Endodermal cell (in vitro differentiated cells): ENCODE measurements at regions not wholly inside any gene's neighbourhood (a gene's known extent, or its start where the extent isn't known, plus 50 kb on each side); places are given as distances from the start of the nearest gene placed in this dataset.

Source experiments
- DNase-seq: peaks from one replicate; pipeline ENCODE4 v3.0.0-alpha.2; 2017
- H3K27ac ChIP-seq: 2 replicates; pipeline ENCODE4 v1.5.1; 2013; ENCODE audit warnings: mild to moderate bottlenecking, low read depth, low read length, moderate library complexity
- H3K27me3 ChIP-seq: 2 replicates; pipeline ENCODE4 v1.6.1; 2013; ENCODE audit warnings: mild to moderate bottlenecking, low read length, moderate library complexity; ENCODE audit not compliant: insufficient read depth, control insufficient read depth, poor library complexity, severe bottlenecking
- H3K36me3 ChIP-seq: 2 replicates; pipeline ENCODE4 v1.7.0; 2013; ENCODE audit warnings: mild to moderate bottlenecking, low read length, moderate library complexity; ENCODE audit not compliant: control insufficient read depth, insufficient read depth
- H3K4me1 ChIP-seq: one replicate; pipeline ENCODE4 v1.7.0; 2013; ENCODE audit warnings: low read length; ENCODE audit not compliant: control insufficient read depth, insufficient read depth
- H3K4me3 ChIP-seq: 2 replicates; pipeline ENCODE4 v1.5.1; 2013; ENCODE audit warnings: mild to moderate bottlenecking, low read length, moderate library complexity
- H3K9ac ChIP-seq: 2 replicates; pipeline ENCODE4 v1.6.1; 2013; ENCODE audit warnings: mild to moderate bottlenecking, low read length, moderate library complexity; ENCODE audit not compliant: poor library complexity, severe bottlenecking; ENCODE audit errors: extremely low read depth
- H3K9me3 ChIP-seq: 2 replicates; pipeline ENCODE4 v1.6.1; 2013; ENCODE audit warnings: mild to moderate bottlenecking, low read length, moderate library complexity; ENCODE audit not compliant: control insufficient read depth
- H3K27ac Mint-ChIP-seq: 2 replicates; pipeline ENCODE4 v1.8.0; 2020; ENCODE audit warnings: mixed read lengths
- H3K27me3 Mint-ChIP-seq: 2 replicates; pipeline ENCODE4 v1.8.0; 2021; ENCODE audit warnings: mild to moderate bottlenecking, mixed read lengths; ENCODE audit not compliant: insufficient read depth
- H3K36me3 Mint-ChIP-seq: 2 replicates; pipeline ENCODE4 v1.8.0; 2020; ENCODE audit warnings: low read depth, mixed read lengths
- H3K4me1 Mint-ChIP-seq: 2 replicates; pipeline ENCODE4 v1.8.0; 2020; ENCODE audit warnings: mixed read lengths
- H3K4me3 Mint-ChIP-seq: 2 replicates; pipeline ENCODE4 v1.8.0; 2020; ENCODE audit warnings: mild to moderate bottlenecking, moderate library complexity, mixed read lengths
- H3K9me3 Mint-ChIP-seq: 2 replicates; pipeline ENCODE4 v1.8.0; 2020; ENCODE audit warnings: mild to moderate bottlenecking, mixed read lengths
- WGBS, 2 experiments: methylation state at CpG; one replicate each; pipeline versions ENCODE4 v1.1.5 to v1.1.7; 2013; ENCODE audit warnings: missing lambda C conversion rate in 2 of 2, mixed read lengths in 1 of 2; ENCODE audit not compliant: insufficient coverage in 1 of 2, insufficient read length in 1 of 2; 5-methylcytosine and 5-hydroxymethylcytosine counted together
- TF ChIP-seq, protein P1 (sequence below): fragments of 200-600 bp; sonication (generic); conservative IDR thresholded peaks from 2 replicates; pipeline ENCODE4 v1.5.0; 2021; ENCODE audit warnings: antibody characterized with exemption, mild to moderate bottlenecking

DNA sequence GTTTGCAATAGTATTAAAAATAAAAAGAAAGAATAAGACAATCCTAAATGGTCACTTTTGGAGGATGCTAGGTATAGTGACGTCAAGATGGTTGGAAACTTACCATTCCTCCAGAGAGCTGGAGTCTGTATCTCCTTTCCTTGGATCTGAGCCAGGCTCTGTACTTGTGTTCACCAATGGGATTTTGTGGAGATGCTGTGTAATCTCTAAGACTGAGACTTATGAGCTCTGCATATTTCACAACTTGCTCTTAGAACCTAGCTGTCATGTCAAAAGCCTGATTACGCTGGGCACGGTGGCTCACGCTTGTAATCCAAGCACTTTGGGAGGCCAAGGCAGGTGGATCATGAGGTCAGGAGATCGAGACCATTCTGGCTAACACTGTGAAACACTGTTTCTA is 126.8 kb upstream of the CLSTN2 start:
- H3K27me3 Mint-ChIP-seq: no peaks in the 10 kb centered on the region
- no peak for DNase-seq
- no peak overlapping the region for H3K27ac Mint-ChIP-seq
- no peaks in the 10 kb centered on the region for H3K36me3 Mint-ChIP-seq
- no peak overlapping the region for H3K27ac ChIP-seq
- TF ChIP-seq, protein P1, sequence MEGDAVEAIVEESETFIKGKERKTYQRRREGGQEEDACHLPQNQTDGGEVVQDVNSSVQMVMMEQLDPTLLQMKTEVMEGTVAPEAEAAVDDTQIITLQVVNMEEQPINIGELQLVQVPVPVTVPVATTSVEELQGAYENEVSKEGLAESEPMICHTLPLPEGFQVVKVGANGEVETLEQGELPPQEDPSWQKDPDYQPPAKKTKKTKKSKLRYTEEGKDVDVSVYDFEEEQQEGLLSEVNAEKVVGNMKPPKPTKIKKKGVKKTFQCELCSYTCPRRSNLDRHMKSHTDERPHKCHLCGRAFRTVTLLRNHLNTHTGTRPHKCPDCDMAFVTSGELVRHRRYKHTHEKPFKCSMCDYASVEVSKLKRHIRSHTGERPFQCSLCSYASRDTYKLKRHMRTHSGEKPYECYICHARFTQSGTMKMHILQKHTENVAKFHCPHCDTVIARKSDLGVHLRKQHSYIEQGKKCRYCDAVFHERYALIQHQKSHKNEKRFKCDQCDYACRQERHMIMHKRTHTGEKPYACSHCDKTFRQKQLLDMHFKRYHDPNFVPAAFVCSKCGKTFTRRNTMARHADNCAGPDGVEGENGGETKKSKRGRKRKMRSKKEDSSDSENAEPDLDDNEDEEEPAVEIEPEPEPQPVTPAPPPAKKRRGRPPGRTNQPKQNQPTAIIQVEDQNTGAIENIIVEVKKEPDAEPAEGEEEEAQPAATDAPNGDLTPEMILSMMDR: no peak
- WGBS, 2 experiments: 89 to 92% methylated on average over 3 to 5 of the region's 5 CpGs
- H3K4me3 ChIP-seq: no peak overlapping the region
- H3K4me1 Mint-ChIP-seq: peaks cover 6% of the 10 kb centered on the region
- H3K4me3 Mint-ChIP-seq: no peak overlapping the region
- H3K9me3 Mint-ChIP-seq: peaks cover 3% of the 10 kb centered on the region
- no peaks in the 10 kb centered on the region for H3K27me3 ChIP-seq
- H3K9me3 ChIP-seq: no peaks in the 10 kb centered on the region
- no peak overlapping the region for H3K9ac ChIP-seq
- no peaks in the 10 kb centered on the region for H3K4me1 ChIP-seq
- H3K36me3 ChIP-seq: no peaks in the 10 kb centered on the region

GRCh38 chr3:139803294-139803693 is 125.5 kb upstream of the NMNAT3 start:
- WGBS, 2 experiments: 87 to 100% methylated on average over 3 of the region's 3 CpGs
- TF ChIP-seq, protein P1: no peak
- Histone ChIP-seq H3K27ac (no peak overlapping the region), H3K9me3 (no peaks in the 10 kb centered on the region), H3K4me1 (no peaks in the 10 kb centered on the region), H3K4me3 (no peak overlapping the region), H3K36me3 (no peaks in the 10 kb centered on the region), H3K27me3 (no peaks in the 10 kb centered on the region), H3K9ac (no peak overlapping the region)
- H3K27me3 Mint-ChIP-seq: no peaks in the 10 kb centered on the region
- H3K4me1 Mint-ChIP-seq: no peaks in the 10 kb centered on the region
- no peaks in the 10 kb centered on the region for H3K9me3 Mint-ChIP-seq
- H3K36me3 Mint-ChIP-seq: no peaks in the 10 kb centered on the region
- DNase-seq: no peak
- no peak overlapping the region for H3K4me3 Mint-ChIP-seq
- no peak overlapping the region for H3K27ac Mint-ChIP-seq

DNA sequence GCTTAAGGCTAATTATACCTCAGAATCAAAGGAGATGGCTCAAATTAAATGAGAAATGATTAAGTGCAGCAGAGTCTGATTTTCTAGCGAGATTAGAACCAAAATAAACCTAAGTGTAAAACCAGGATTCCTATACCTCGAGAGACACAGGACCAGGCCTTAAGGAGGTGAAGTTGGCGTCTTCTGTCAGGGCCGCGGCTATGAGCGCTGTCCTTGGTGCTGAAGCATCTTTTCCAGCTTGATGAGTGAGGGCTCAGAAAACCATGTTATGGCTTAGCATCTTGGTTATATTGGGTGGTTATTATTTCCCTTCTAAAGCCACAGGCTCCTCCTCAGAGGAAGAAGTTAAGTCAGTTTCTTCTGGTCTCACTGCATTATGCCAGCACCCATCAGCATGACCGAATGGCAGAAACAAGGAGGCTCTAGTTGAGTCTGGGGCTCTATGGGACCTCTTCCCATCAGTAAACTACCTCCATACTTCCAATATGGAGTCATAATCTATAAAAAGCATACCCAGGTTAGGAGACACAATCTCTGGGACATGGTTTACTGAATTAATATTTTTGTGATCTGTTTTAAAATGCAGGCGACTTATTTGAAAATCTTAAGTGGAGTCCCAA is 120.1 kb upstream of the NMNAT3 start:
- Histone ChIP-seq H3K9ac (no peak overlapping the region), H3K36me3 (no peaks in the 10 kb centered on the region), H3K4me1 (no peaks in the 10 kb centered on the region), H3K27ac (no peak overlapping the region), H3K9me3 (no peaks in the 10 kb centered on the region), H3K27me3 (peaks cover 7% of the 10 kb centered on the region), H3K4me3 (no peak overlapping the region)
- H3K27ac Mint-ChIP-seq: no peak overlapping the region
- H3K4me3 Mint-ChIP-seq: no peak overlapping the region
- H3K27me3 Mint-ChIP-seq: peaks cover 2% of the 10 kb centered on the region
- DNase-seq: peak; percentile 89
- 28 to 48% methylated on average over 2 to 8 of the region's 8 CpGs for WGBS, 2 experiments
- no peaks in the 10 kb centered on the region for H3K36me3 Mint-ChIP-seq
- TF ChIP-seq, protein P1: no peak
- H3K9me3 Mint-ChIP-seq: no peaks in the 10 kb centered on the region
- H3K4me1 Mint-ChIP-seq: no peaks in the 10 kb centered on the region
